ENCODE measurements at regions not wholly inside any gene's neighbourhood (a gene's known extent, or its start where the extent isn't known, plus 50 kb on each side); places are given as distances from the start of the nearest gene placed in this dataset.
A peak's percentile ranks its signal among the peaks of the same experiment; 100 is the strongest.

DNA sequence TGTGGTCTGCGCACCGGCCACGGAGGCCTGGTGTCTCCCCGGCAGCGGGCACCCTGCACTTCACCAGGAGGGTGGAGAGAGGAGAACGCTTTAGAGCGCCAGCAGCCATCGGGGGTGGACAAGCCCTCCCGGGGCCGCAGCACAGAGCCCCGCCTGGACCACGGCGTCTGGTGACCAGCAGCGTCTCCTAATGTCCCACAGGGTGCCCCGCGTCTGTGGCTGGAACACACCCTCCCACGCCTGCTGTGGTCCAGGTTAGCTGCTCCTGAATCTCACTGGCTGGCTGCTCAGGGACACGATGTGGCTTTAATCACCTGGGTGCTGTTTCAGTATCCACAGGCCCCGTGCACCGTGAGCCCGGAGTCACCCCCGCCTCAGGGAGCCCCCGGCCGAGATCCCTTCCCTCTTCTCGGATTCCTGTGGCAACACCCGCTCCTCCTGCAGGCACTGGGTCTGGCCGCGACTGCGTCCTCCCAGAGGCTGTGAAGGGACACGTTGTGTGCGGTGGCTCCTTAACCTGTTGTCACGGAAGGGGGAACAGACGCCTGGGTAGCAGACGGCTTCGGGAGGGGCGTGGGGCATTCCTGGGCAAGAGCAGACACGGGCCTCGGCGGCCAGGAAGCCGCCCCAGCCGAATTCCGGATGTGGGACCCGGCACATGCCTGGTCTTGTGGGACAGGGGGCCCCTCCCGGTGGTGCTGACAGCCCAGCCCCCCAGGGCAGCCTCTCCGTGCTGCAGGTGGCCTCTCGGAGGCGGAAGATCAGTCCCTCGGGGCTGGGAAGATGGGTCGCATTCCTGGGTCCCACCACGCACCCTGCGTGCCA lies 78.9 kb downstream of the FOXL3 start:
- H3K27me3 ChIP-seq (ENCODE audit: control insufficient read depth, insufficient read depth, low read length), result no peaks in the 10 kb centered on the region
- H3K36me3 ChIP-seq (ENCODE audit: control insufficient read depth, insufficient read depth, low read length), result no peaks in the 10 kb centered on the region
- DNase-seq (ENCODE audit: low read depth), result peak; percentile 77
- no peak for FAIRE-seq
- peak overlapping the region; percentile 19 for H3K4me3 ChIP-seq (ENCODE audit: low read depth, low read length)
- TF ChIP-seq, protein P1, sequence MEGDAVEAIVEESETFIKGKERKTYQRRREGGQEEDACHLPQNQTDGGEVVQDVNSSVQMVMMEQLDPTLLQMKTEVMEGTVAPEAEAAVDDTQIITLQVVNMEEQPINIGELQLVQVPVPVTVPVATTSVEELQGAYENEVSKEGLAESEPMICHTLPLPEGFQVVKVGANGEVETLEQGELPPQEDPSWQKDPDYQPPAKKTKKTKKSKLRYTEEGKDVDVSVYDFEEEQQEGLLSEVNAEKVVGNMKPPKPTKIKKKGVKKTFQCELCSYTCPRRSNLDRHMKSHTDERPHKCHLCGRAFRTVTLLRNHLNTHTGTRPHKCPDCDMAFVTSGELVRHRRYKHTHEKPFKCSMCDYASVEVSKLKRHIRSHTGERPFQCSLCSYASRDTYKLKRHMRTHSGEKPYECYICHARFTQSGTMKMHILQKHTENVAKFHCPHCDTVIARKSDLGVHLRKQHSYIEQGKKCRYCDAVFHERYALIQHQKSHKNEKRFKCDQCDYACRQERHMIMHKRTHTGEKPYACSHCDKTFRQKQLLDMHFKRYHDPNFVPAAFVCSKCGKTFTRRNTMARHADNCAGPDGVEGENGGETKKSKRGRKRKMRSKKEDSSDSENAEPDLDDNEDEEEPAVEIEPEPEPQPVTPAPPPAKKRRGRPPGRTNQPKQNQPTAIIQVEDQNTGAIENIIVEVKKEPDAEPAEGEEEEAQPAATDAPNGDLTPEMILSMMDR (IDR thresholded peaks at IDR 0.05; ENCODE audit: insufficient read depth, low read length, severe bottlenecking), result no peak

DNA sequence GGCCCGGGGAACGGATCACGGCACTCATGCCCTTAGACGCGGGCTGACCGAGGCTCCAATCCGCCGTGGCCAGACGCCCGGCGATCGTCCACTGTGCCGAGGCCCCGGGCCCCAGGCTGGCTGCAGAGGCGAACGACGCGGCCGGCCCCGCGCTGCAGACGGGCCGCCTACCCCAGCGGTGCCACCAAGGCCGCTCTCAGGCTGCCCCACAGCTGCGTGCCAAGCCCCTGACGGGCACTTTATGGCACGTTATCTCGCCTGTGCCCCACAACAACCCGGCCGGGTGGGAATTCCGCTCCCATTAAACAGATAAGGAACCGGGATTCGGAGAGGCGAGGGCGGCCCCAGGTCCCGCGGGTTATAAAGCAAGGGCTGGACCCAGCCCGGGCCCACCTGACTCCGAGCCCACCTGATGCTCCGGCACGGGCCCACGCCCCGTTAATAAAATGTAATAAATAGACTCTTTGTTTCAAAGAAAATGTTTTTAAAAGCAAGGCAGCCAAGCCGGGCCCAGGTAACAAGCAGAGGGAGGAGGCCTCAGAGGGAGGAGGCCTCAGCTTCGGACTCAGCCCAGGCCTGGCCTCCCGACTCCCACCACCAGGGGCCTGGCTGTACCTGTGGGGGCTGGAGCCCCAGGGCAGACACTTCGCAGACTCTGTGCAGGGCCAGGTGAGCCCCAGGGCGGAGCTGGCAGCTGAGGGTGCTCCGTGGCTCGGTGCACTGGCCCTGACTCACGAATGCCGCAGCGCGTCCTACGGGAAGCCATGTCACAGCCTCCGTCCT lies 79.7 kb downstream of the FOXL3 start:
- no peak for FAIRE-seq
- TF ChIP-seq, protein P1 (IDR thresholded peaks at IDR 0.05; ENCODE audit: insufficient read depth, low read length, severe bottlenecking), result peak; percentile 29
- Histone ChIP-seq H3K27me3 (ENCODE audit: control insufficient read depth, insufficient read depth, low read length) (no peaks in the 10 kb centered on the region), H3K36me3 (ENCODE audit: control insufficient read depth, insufficient read depth, low read length) (no peaks in the 10 kb centered on the region), H3K4me3 (ENCODE audit: low read depth, low read length) (peak overlapping the region; percentile 14)
- DNase-seq (ENCODE audit: low read depth), result peak; percentile 35

DNA sequence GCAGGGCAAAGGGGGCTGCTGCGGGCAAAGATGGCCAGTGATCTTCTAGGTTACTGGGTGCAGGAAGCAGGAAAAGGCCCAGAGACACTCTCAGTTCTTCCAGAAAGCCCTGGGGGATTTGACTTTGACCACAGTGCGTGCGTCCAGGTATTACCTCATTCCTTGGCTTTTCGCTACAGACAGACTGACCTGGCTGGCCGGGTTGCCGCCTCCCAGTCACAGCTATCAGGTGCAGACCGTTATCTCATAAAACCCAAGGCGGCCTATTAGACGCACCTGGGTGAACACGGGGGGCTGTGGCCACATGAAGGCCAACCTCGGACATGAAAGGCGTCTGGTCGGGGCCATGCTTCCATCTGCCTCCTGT lies 80.3 kb downstream of the FOXL3 start:
- Histone ChIP-seq H3K4me3 (ENCODE audit: low read depth, low read length) (no peak overlapping the region), H3K27me3 (ENCODE audit: control insufficient read depth, insufficient read depth, low read length) (no peaks in the 10 kb centered on the region), H3K36me3 (ENCODE audit: control insufficient read depth, insufficient read depth, low read length) (no peaks in the 10 kb centered on the region)
- DNase-seq (ENCODE audit: low read depth) (peak; percentile 31), FAIRE-seq (no peak)
- TF ChIP-seq, protein P1 (IDR thresholded peaks at IDR 0.05; ENCODE audit: insufficient read depth, low read length, severe bottlenecking), result no peak

DNA sequence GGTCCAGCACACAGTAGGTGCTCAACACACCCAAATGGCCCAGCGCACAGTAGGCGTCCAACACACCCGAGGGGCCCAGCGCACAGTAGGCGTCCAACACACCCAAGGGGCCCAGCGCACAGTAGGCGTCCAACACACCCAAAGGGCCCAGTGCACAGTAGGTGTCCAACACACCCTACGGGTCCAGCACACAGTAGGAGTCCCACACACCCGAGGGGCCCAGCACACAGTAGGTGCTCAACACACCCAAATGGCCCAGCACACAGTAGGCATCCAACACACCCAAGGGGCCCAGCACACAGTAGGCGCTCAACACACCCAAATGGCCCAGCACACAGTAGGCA lies 80.8 kb downstream of the FOXL3 start:
- TF ChIP-seq, protein P1 (IDR thresholded peaks at IDR 0.05; ENCODE audit: insufficient read depth, low read length, severe bottlenecking), result no peak
- no peak for DNase-seq (ENCODE audit: low read depth)
- Histone ChIP-seq H3K36me3 (ENCODE audit: control insufficient read depth, insufficient read depth, low read length) (no peaks in the 10 kb centered on the region), H3K27me3 (ENCODE audit: control insufficient read depth, insufficient read depth, low read length) (no peaks in the 10 kb centered on the region), H3K4me3 (ENCODE audit: low read depth, low read length) (no peak overlapping the region)
- no peak for FAIRE-seq

DNA sequence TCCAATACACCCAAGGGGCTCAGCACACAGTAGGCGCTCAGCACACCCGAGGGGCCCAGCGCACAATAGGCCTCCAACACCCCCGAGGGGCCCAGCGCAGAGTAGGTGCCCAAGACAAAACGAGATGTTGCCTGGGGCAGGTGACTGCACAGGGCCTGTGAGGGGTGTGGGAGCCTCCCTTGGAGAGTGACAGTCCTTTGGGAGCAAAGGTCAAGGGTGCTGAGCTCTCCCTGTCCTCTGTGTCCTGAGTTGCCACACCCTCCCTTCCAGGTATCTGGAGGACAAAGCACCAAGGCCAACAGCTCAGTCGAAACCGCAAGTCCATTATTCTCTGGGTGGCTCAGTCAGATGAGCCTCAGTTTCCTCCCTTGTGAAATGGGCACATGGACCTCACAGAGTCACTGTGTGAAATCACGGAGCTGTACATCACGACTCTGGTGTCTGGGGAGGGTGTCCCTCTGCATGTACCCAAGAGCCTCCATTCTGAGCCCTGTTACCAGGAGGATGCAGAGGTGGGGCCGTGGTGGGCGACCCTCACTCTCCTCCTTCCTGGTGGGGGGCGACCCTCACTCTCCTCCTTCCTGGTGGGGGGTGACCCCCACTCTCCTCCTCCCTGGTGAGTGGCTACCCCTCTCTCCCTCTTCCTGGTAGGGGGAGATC lies 81.3 kb downstream of the FOXL3 start:
- TF ChIP-seq, protein P1 (IDR thresholded peaks at IDR 0.05; ENCODE audit: insufficient read depth, low read length, severe bottlenecking), result no peak
- FAIRE-seq, result no peak
- Histone ChIP-seq H3K27me3 (ENCODE audit: control insufficient read depth, insufficient read depth, low read length) (no peaks in the 10 kb centered on the region), H3K36me3 (ENCODE audit: control insufficient read depth, insufficient read depth, low read length) (no peaks in the 10 kb centered on the region), H3K4me3 (ENCODE audit: low read depth, low read length) (no peak overlapping the region)
- no peak for DNase-seq (ENCODE audit: low read depth)
